SK-N-MC (cell line): ENCODE measurements at regions not wholly inside any gene's neighbourhood (a gene's known extent, or its start where the extent isn't known, plus 50 kb on each side); places are given as distances from the start of the nearest gene placed in this dataset.

Experiments
- DNase-seq: peaks from one replicate; pipeline ENCODE4 v3.0.0-alpha.2; 2011; ENCODE audit warnings: low read depth, low spot score
- H3K27ac ChIP-seq: fragments of 200-600 bp; sonication (generic); 2 replicates; pipeline ENCODE4 v1.5.1; 2016; ENCODE audit warnings: mixed run types
- H3K36me3 ChIP-seq: fragments of 200-600 bp; sonication (generic); 2 replicates; pipeline ENCODE4 v1.6.1; 2017; ENCODE audit warnings: antibody characterized with exemption, low read length, mixed read lengths; ENCODE audit not compliant: insufficient read depth
- H3K4me3 ChIP-seq: fragments of 200-600 bp; sonication (generic); 2 replicates; pipeline ENCODE4 v1.5.1; 2016
- H3K9ac ChIP-seq: fragments of 200-600 bp; sonication (generic); 2 replicates; pipeline ENCODE4 v1.8.0; 2017; ENCODE audit warnings: mixed run types, mixed read lengths; ENCODE audit not compliant: insufficient read length
- H3K9me3 ChIP-seq: fragments of 200-600 bp; sonication (generic); 2 replicates; pipeline ENCODE4 v1.6.1; 2017; ENCODE audit warnings: low read depth, mild to moderate bottlenecking, antibody characterized with exemption, low read length, moderate library complexity, mixed read lengths
- EZH2 ChIP-seq: fragments of 200-600 bp; sonication (generic); IDR thresholded peaks from one replicate; pipeline ENCODE4 v1.6.1; 2017; ENCODE audit warnings: antibody characterized with exemption
- FOXP2 ChIP-seq: optimal IDR thresholded peaks from 2 replicates; pipeline ENCODE3; 2011; ENCODE audit warnings: mild to moderate bottlenecking, moderate library complexity; ENCODE audit not compliant: insufficient read depth; ENCODE audit errors: extremely low read length, control extremely low read depth
- POLR2AphosphoS5 ChIP-seq: IDR thresholded peaks from 2 replicates; pipeline ENCODE4 v1.6.1; 2012; ENCODE audit warnings: mild to moderate bottlenecking, low read depth, low read length, borderline replicate concordance

DNA sequence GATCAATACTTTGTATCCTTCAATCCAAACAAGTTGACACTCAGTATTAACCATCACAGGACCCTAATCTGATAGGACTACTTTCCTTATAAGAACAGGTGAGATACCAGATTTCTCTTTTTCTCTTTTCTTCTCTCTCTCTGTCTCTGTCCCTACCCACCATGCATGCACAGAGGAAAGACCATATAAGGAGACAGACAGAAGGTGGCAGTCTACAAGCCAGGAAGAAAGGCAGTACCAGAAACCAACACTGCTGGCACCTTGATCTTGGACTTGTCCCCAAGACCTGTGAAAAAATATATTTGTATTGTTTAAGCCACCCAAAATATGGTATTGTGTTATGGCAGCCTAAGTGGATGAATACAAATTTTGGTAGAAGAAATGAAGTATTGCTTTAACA is 156.2 kb upstream of the KCNH7 start:
- no peak for DNase-seq
- H3K36me3 ChIP-seq, result no peaks in the 10 kb centered on the region
- H3K27ac ChIP-seq, result no peak overlapping the region
- H3K9ac ChIP-seq, result no peak overlapping the region
- H3K4me3 ChIP-seq, result no peak overlapping the region
- TF ChIP-seq EZH2 (no peak), POLR2AphosphoS5 (no peak), FOXP2 (no peak)
- H3K9me3 ChIP-seq, result no peaks in the 10 kb centered on the region

DNA sequence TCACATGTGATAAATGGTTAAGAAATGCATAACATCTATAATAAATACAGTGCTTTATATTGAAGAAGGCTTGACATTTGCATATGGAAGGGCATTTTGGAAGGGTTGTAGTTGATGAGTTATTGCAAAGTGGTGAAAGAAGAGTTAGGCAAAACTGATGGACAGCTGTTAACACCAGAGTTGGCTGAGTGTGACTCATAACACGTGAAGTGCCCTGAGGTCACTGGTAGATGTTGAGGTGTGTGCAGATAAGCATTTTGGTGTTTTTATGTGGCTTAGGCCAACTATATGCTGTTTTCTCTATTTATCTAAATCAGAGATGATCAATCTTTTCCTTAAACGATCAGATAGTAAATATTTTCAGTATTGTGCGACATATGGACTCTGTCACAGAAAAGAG is 154.3 kb upstream of the KCNH7 start:
- H3K36me3 ChIP-seq, result no peaks in the 10 kb centered on the region
- TF ChIP-seq POLR2AphosphoS5 (no peak), FOXP2 (no peak), EZH2 (no peak)
- H3K9me3 ChIP-seq, result no peaks in the 10 kb centered on the region
- no peak overlapping the region for H3K9ac ChIP-seq
- H3K27ac ChIP-seq, result no peak overlapping the region
- no peak for DNase-seq
- no peak overlapping the region for H3K4me3 ChIP-seq

DNA sequence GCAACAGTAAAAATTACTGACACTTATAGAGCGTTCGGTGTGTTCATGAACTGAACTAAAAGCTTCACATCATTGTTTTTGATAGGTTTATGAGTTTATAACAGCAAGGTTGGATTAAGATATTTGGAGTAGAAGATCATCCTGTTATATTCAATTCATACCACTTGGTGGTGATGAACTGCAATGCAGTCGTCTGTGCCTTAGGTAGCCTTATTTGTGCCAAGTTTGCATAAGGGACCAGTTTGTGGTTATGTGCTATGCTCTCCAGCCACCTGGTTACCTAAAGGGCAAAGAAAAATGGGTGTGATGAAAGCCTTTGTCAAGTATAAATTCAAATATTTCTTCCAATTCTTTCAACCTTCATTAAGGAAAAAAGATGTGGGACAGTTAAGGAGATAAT is 150.9 kb upstream of the KCNH7 start:
- Histone ChIP-seq H3K9me3 (no peaks in the 10 kb centered on the region), H3K9ac (no peak overlapping the region), H3K27ac (no peak overlapping the region), H3K4me3 (no peak overlapping the region), H3K36me3 (no peaks in the 10 kb centered on the region)
- no peak for DNase-seq
- TF ChIP-seq EZH2 (no peak), FOXP2 (no peak), POLR2AphosphoS5 (no peak)

DNA sequence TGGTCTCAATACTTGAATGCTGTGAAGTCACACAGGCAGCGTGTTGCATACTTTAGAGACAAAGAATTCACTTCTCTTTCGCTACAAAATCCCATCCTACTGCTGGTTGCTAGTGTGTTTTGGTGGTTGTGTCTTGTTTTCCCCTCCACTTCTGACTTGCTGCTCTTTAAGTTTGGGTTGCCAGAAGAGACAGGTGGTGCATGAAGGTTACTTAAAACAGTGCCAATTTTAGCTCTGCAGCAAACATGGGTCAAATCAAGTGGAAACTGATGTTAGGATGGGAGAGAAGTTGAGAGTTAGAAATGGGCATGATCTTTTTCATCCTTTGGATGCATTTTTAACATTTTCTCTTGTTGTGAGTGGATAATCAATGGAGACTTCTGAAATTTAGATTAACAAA is 136.2 kb upstream of the KCNH7 start:
- H3K9ac ChIP-seq, result no peak overlapping the region
- no peaks in the 10 kb centered on the region for H3K36me3 ChIP-seq
- TF ChIP-seq EZH2, result no peak
- H3K4me3 ChIP-seq, result no peak overlapping the region
- peak overlapping the region; percentile 16; the same call in 1 of the 2 replicates for H3K27ac ChIP-seq
- no peaks in the 10 kb centered on the region for H3K9me3 ChIP-seq
- no peak for DNase-seq

DNA sequence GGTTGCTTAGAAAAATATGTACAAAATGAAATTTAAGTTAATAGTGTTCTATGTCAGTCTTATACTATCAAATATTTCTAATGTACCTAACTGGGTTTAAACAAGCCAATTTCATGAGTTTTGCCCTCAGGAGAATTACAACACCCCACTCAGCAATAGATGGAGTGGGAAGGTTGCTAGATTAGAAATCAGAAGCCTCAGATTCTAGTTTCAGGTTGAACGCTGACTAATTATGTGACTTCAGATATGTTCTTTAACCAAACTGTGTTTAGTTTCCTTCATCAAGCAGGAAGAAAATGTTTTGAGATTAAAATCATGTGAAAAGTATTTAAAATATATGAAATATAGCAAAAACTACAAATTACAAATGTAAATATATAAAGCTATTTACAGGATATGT is 133.8 kb upstream of the KCNH7 start:
- no peak for TF ChIP-seq EZH2
- no peak for TF ChIP-seq POLR2AphosphoS5
- TF ChIP-seq FOXP2, result no peak

DNA sequence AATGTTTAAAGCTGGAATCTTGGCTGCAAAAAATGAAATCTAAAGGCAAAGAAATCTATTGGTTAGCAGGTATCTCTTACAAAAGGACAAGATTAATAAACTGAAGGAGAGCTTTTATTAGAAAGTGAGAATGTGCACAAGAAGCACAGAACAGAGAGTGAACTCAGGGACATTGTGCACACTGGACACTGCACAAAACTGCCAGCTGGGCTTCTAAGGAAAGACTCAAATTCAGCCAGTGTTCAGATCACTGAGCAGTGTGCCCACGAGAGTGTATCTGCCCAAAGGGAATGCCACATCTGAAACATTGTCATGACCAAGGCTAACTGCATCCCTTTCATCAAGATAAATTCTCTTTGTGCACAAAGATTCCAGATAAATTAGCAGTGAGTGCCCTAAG is 129.7 kb upstream of the KCNH7 start:
- no peaks in the 10 kb centered on the region for H3K36me3 ChIP-seq
- no peak overlapping the region for H3K27ac ChIP-seq
- no peaks in the 10 kb centered on the region for H3K9me3 ChIP-seq
- TF ChIP-seq FOXP2, result no peak
- TF ChIP-seq POLR2AphosphoS5, result no peak
- no peak for TF ChIP-seq EZH2
- no peak overlapping the region for H3K9ac ChIP-seq
- H3K4me3 ChIP-seq, result no peak overlapping the region
- no peak for DNase-seq

More for the DNA sequence above, 133.8 kb upstream of the KCNH7 start:
- Histone ChIP-seq H3K4me3 (no peak overlapping the region), H3K9ac (no peak overlapping the region), H3K27ac (no peak overlapping the region), H3K36me3 (no peaks in the 10 kb centered on the region), H3K9me3 (no peaks in the 10 kb centered on the region)
- DNase-seq, result no peak

DNA sequence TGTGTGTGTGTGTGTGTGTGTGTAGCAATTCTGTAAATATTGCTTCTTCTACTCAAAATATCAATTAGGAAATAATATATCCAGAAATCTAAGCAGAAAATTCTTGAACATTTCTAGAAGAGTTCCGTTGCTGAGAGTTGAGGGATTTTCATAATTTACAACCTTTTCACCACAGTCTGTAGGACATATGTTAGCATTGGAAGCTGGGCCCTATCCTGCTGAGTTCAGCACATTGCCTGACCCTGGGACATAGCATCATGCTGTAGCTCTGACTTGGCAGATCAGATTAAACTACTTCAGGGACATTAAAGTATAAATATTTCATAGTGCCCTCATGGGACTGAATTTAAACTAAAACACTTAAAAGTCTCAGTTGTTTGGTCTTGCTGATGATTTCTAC is 129.2 kb upstream of the KCNH7 start:
- Histone ChIP-seq H3K9me3 (no peaks in the 10 kb centered on the region), H3K9ac (no peak overlapping the region), H3K4me3 (no peak overlapping the region), H3K27ac (no peak overlapping the region), H3K36me3 (no peaks in the 10 kb centered on the region)
- no peak for DNase-seq
- TF ChIP-seq POLR2AphosphoS5, result no peak
- no peak for TF ChIP-seq FOXP2
- no peak for TF ChIP-seq EZH2

DNA sequence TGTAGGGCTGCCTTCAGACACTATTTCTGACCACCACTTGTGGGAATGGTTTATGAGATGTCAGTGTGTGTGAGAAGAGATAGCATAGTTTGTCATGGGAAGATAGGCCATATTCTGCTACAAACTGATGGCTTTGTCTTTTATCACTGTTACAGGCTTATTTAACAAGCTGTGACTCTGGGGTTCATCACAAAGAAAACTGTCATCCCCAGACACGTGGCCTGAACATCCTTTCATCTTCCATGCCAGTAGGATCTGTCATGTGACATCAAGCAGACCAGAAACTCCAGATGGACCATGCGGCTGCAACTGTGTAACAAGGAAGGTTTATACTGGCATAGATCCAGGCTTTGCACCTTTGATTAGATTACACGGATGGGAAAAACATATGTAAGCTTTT is 128.6 kb upstream of the KCNH7 start:
- no peak overlapping the region for H3K9ac ChIP-seq
- TF ChIP-seq FOXP2, result no peak
- TF ChIP-seq POLR2AphosphoS5, result no peak
- no peak for TF ChIP-seq EZH2
- H3K4me3 ChIP-seq, result no peak overlapping the region
- no peaks in the 10 kb centered on the region for H3K36me3 ChIP-seq
- DNase-seq, result no peak
- no peak overlapping the region for H3K27ac ChIP-seq
- no peaks in the 10 kb centered on the region for H3K9me3 ChIP-seq

DNA sequence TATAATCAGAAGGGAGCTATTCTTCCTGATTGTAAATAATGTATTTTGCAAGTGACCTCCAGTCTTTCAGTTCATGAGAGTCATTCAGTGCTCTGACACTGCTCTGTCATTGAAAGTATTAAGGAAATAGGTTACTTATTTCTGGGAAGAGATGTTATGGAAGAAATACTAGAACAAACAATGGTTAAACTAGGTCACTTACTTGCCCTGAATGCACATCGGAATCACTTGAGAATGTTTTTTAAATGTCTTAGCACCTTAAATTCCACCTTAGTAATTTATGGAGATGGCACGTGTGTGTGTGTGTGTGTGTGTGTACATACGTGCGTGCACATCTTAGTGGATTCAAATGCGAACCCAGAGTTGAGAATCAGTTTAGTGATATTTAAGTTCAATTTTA is 126.6 kb upstream of the KCNH7 start:
- no peaks in the 10 kb centered on the region for H3K36me3 ChIP-seq
- H3K27ac ChIP-seq, result no peak overlapping the region
- TF ChIP-seq EZH2 (no peak), FOXP2 (no peak), POLR2AphosphoS5 (no peak)
- H3K9ac ChIP-seq, result no peak overlapping the region
- H3K4me3 ChIP-seq, result no peak overlapping the region
- no peaks in the 10 kb centered on the region for H3K9me3 ChIP-seq
- no peak for DNase-seq

DNA sequence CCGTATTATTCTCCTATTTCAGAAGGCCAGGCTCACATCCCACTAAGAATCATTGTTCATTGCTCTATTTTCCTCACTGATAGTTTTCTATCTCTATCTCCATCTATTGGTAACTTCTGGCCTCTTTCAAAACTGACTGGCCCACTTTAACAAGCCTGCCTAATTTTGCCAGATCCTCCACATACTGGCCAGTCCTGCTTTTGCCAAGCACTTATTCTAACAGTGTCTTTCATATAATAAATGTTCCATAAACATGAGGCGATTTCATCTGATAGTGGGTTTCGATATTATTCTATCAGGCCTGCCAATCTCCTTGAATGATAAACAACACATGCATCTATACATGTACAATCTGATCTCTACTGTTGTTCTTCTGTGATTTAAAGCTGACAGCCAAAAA is 125.9 kb upstream of the KCNH7 start:
- TF ChIP-seq FOXP2, result no peak
- no peak for TF ChIP-seq POLR2AphosphoS5
- no peak for TF ChIP-seq EZH2
- H3K27ac ChIP-seq, result no peak overlapping the region
- no peak for DNase-seq
- H3K36me3 ChIP-seq, result no peaks in the 10 kb centered on the region
- no peak overlapping the region for H3K9ac ChIP-seq
- no peaks in the 10 kb centered on the region for H3K9me3 ChIP-seq
- no peak overlapping the region for H3K4me3 ChIP-seq
